PC-9 (cell line): ENCODE measurements at regions not wholly inside any gene's neighbourhood (a gene's known extent, or its start where the extent isn't known, plus 50 kb on each side); places are given as distances from the start of the nearest gene placed in this dataset.

ENCODE experiments used
- BruUV-seq: library from RNA; stranded (reverse); fragments of 400-500 nt; replicated peaks from 2 replicates; lab custom pipeline; 2021; lab: Mats Ljungman, UMichigan
- CTCF ChIA-PET: fragments of 300-600 bp; sonication (Branson Sonifier 250); formaldehyde crosslinking; loops from one replicate; lab custom pipeline; 2022; ENCODE audit warnings: antibody characterized with exemption; lab: Charles Lee
- POLR2A ChIA-PET: fragments of 300-600 bp; sonication (Branson Sonifier 250); formaldehyde crosslinking; loops from one replicate; lab custom pipeline; 2022; ENCODE audit warnings: antibody characterized with exemption; ENCODE audit not compliant: unreplicated experiment; lab: Charles Lee
- DNase-seq, 2 experiments: peaks; one replicate each; pipeline versions ENCODE4 v3.0.0 to v3.0.0-alpha.2; 2015 to 2022; ENCODE audit warnings: mixed read lengths in 1 of 2
- H2AFZ ChIP-seq: fragments of 200-600 bp; sonication (generic); 2 replicates; pipeline ENCODE4 v1.8.1; 2017; ENCODE audit warnings: antibody characterized with exemption
- H3F3A ChIP-seq: fragments of 200-600 bp; sonication (generic); 2 replicates; pipeline ENCODE4 v1.8.1; 2017; ENCODE audit warnings: antibody characterized with exemption, mild to moderate bottlenecking, low read depth; ENCODE audit not compliant: insufficient read depth
- H3K27ac ChIP-seq: fragments of 200-600 bp; sonication (generic); 2 replicates; pipeline ENCODE4 v1.6.1; 2016; ENCODE audit warnings: mixed run types
- H3K27me3 ChIP-seq: fragments of 200-600 bp; sonication (generic); 2 replicates; pipeline ENCODE4 v1.6.1; 2016; ENCODE audit warnings: low read depth, mixed run types; ENCODE audit not compliant: insufficient read depth
- H3K36me3 ChIP-seq: fragments of 200-600 bp; sonication (generic); 2 replicates; pipeline ENCODE4 v1.6.1; 2016; ENCODE audit warnings: low read depth, mixed run types
- H3K4me1 ChIP-seq: fragments of 200-600 bp; sonication (generic); replicated peaks from 2 replicates; pipeline ENCODE4 v1.6.1; 2016; ENCODE audit warnings: mixed run types; ENCODE audit not compliant: insufficient read depth
- H3K4me2 ChIP-seq: fragments of 200-600 bp; sonication (generic); 2 replicates; pipeline ENCODE4 v1.6.1; 2017; ENCODE audit warnings: mixed run types
- H3K4me3 ChIP-seq: fragments of 200-600 bp; sonication (generic); 2 replicates; pipeline ENCODE4 v1.6.1; 2016; ENCODE audit warnings: mixed run types
- H3K79me2 ChIP-seq: fragments of 200-600 bp; sonication (generic); 2 replicates; pipeline ENCODE4 v1.6.1; 2017; ENCODE audit warnings: low read depth, mixed run types
- H3K9me2 ChIP-seq: fragments of 200-600 bp; sonication (generic); 2 replicates; pipeline ENCODE4 v1.8.1; 2017; ENCODE audit warnings: mild to moderate bottlenecking; ENCODE audit not compliant: insufficient read depth
- H3K9me3 ChIP-seq: fragments of 200-600 bp; sonication (generic); 2 replicates; pipeline ENCODE4 v1.8.1; 2016; ENCODE audit warnings: low read depth; ENCODE audit not compliant: insufficient read depth
- H4K20me1 ChIP-seq: fragments of 200-600 bp; sonication (generic); 2 replicates; pipeline ENCODE4 v1.8.1; 2017; ENCODE audit not compliant: insufficient read depth
- CTCF ChIP-seq: fragments of 200-600 bp; sonication (generic); conservative IDR thresholded peaks from 2 replicates; pipeline ENCODE4 v1.6.1; 2017; ENCODE audit warnings: mixed run types, antibody characterized with exemption, mild to moderate bottlenecking, moderate library complexity
- EZH2 ChIP-seq: fragments of 200-600 bp; sonication (generic); IDR thresholded peaks from 2 replicates; pipeline ENCODE4 v1.8.0; 2017; ENCODE audit warnings: antibody characterized with exemption, low read depth
- intact Hi-C: fragments of 100-400 bp; cut with micrococcal nuclease; formaldehyde crosslinking; loops from one replicate; pipeline ENCODE4 v1.10.0; 2022; ENCODE audit not compliant: unreplicated experiment

- no peaks in the 10 kb centered on the region for H3F3A ChIP-seq
- no peak overlapping the region for H3K27ac ChIP-seq
- intact Hi-C loops, result no loop called here
- no peaks in the 10 kb centered on the region for H3K79me2 ChIP-seq
- ChIA-PET CTCF (no interaction called here), POLR2A (no interaction called here)
- H3K4me1 ChIP-seq, result no peaks in the 10 kb centered on the region
- no peaks in the 10 kb centered on the region for H3K9me2 ChIP-seq
- no TSS peak for BruUV-seq
- no peak overlapping the region for H3K4me2 ChIP-seq
- no peaks in the 10 kb centered on the region for H3K36me3 ChIP-seq
- no peak overlapping the region for H2AFZ ChIP-seq
- H3K27me3 ChIP-seq, result 0 out of 2 replicates have a peak, but pooled peaks cover 9% of the 10 kb centered on the region
- no peak overlapping the region for H3K4me3 ChIP-seq
- H3K9me3 ChIP-seq, result no peaks in the 10 kb centered on the region
- TF ChIP-seq CTCF (no peak), EZH2 (no peak)
- no peak for DNase-seq
- no peaks in the 10 kb centered on the region for H4K20me1 ChIP-seq
Observed at GRCh38 chr9:107144475-107144874, 138.6 kb upstream of the RAD23B start.

DNA sequence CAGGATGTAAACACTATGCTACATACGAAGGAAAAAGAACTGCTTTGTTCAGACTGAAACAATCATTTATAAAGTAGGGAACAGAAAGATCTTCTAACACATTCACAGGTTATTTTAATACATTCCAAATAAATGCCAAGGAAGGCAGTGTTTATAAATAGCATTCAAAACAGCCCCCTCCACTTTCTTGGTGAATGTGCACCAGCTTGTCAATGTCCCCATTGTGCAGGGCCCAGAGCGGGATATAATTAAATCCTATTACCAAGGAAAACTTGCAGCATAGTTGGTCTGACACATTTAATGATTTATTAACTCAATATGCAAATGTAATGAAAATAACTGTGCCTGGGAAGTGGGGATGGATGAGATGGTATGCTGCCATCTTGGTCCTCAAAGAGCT lies 135.9 kb upstream of the RAD23B start:
- no peaks in the 10 kb centered on the region for H3K36me3 ChIP-seq
- no TSS peak for BruUV-seq
- no peaks in the 10 kb centered on the region for H3K79me2 ChIP-seq
- ChIA-PET POLR2A (no interaction called here), CTCF (no interaction called here)
- intact Hi-C loops, result no loop called here
- no peak overlapping the region for H3K4me2 ChIP-seq
- 0 out of 2 replicates have a peak, but pooled peaks cover 9% of the 10 kb centered on the region for H3K27me3 ChIP-seq
- no peaks in the 10 kb centered on the region for H4K20me1 ChIP-seq
- H3K4me3 ChIP-seq, result no peak overlapping the region
- H2AFZ ChIP-seq, result no peak overlapping the region
- H3K9me3 ChIP-seq, result no peaks in the 10 kb centered on the region
- TF ChIP-seq CTCF, result no peak
- no peak for TF ChIP-seq EZH2
- DNase-seq, result no peak
- no peaks in the 10 kb centered on the region for H3F3A ChIP-seq
- no peaks in the 10 kb centered on the region for H3K9me2 ChIP-seq
- H3K27ac ChIP-seq, result no peak overlapping the region
- H3K4me1 ChIP-seq, result no peaks in the 10 kb centered on the region

- Histone ChIP-seq H3K79me2 (no peaks in the 10 kb centered on the region), H3K27ac (no peak overlapping the region), H4K20me1 (no peaks in the 10 kb centered on the region), H3K4me2 (no peak overlapping the region), H3F3A (no peaks in the 10 kb centered on the region), H3K27me3 (0 out of 2 replicates have a peak, but pooled peaks cover 9% of the 10 kb centered on the region), H2AFZ (no peak overlapping the region), H3K4me3 (no peak overlapping the region), H3K36me3 (no peaks in the 10 kb centered on the region), H3K9me2 (no peaks in the 10 kb centered on the region), H3K4me1 (no peaks in the 10 kb centered on the region), H3K9me3 (no peaks in the 10 kb centered on the region)
- intact Hi-C loops, result no loop called here
- DNase-seq, result no peak
- ChIA-PET CTCF (no interaction called here), POLR2A (interaction anchor here (0.6 kb wide), 1 partner anchor 10 kb away, joined by 4 read pairs; no protein-coding TSS in a partner anchor)
- TF ChIP-seq EZH2, result no peak
- TF ChIP-seq CTCF, result no peak
- BruUV-seq, result no TSS peak
Observed at GRCh38 chr9:107148216-107148615, 134.9 kb upstream of the RAD23B start.
